ENCODE measurements at regions not wholly inside any gene's neighbourhood (a gene's known extent, or its start where the extent isn't known, plus 50 kb on each side); places are given as distances from the start of the nearest gene placed in this dataset.

DNA sequence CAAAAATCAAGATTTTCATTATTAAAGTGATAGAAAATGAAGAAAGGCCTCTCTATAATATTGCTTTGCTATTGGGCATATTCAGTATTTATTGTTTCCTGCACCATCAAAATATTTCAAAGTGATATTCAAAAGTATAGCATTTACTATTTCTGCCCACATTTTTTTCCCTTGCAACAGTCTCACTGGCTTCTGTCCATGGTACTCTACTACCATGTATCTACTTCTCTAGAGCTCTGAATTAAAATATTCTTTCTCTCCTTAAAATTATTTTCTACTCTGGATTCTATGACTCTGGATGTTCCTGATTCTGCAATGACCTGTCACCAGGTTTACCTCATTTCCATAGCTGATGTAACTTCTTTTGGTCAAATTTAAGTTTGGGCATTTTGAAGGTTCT lies 1508.3 kb upstream of the PRR20A start:
- TF ChIP-seq, protein P1, sequence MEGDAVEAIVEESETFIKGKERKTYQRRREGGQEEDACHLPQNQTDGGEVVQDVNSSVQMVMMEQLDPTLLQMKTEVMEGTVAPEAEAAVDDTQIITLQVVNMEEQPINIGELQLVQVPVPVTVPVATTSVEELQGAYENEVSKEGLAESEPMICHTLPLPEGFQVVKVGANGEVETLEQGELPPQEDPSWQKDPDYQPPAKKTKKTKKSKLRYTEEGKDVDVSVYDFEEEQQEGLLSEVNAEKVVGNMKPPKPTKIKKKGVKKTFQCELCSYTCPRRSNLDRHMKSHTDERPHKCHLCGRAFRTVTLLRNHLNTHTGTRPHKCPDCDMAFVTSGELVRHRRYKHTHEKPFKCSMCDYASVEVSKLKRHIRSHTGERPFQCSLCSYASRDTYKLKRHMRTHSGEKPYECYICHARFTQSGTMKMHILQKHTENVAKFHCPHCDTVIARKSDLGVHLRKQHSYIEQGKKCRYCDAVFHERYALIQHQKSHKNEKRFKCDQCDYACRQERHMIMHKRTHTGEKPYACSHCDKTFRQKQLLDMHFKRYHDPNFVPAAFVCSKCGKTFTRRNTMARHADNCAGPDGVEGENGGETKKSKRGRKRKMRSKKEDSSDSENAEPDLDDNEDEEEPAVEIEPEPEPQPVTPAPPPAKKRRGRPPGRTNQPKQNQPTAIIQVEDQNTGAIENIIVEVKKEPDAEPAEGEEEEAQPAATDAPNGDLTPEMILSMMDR (IDR thresholded peaks at IDR 0.05) = no peak
- TF ChIP-seq EZH2 (IDR thresholded peaks at IDR 0.05; ENCODE audit: borderline replicate concordance, insufficient read depth, low read depth, low read length, poor library complexity, severe bottlenecking) = no peak

All from B cell (primary cell).